ENCODE measurements at regions not wholly inside any gene's neighbourhood (a gene's known extent, or its start where the extent isn't known, plus 50 kb on each side); places are given as distances from the start of the nearest gene placed in this dataset.

DNA sequence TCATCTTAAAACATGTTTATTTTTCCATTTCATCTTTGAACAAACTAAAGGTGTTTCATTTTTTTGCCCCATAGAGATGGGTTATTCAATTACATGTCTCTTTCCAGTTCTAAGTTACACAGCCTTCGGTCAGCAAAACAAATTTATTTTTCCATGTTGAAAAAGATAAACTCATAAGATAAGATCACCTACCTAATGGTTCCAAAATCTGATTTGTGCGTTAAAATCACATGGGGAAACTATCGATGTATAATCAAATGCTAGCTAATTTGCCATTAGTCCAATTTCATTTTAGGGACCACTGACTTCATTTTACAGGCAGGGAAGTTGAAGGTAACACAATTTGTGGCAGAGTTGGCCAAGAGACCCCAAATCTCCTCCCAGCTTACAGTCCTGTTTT, 67.2 kb upstream of the ACSL1 start:
- Histone ChIP-seq H3K36me3 (ENCODE audit: control insufficient read depth in 2 of 2, insufficient read depth in 1 of 2, low read length in 2 of 2) (no peaks in the 10 kb centered on the region), H3K27ac (ENCODE audit: extremely low read depth, low read depth, low read length) (no peak overlapping the region), H3K4me3 (ENCODE audit: low read depth, low read length) (no peak overlapping the region), H3K4me1 (ENCODE audit: control insufficient read depth, insufficient read depth, low read length) (no peaks in the 10 kb centered on the region), H3K9me3 (ENCODE audit: control insufficient read depth, insufficient read depth, low read depth, low read length) (no peaks in the 10 kb centered on the region)
- ChIA-PET CTCF (no interaction called here), POLR2A (no interaction called here)
- TF ChIP-seq YY1 (tag by site-specific recombination; IDR thresholded peaks at IDR 0.05) (no peak), HOXC10 (CRISPR knock-in tag; IDR thresholded peaks at IDR 0.05) (no peak), BCL11B (tag by site-specific recombination; IDR thresholded peaks at IDR 0.05; ENCODE audit: low read depth) (no peak), ZNF211 (tag by site-specific recombination; IDR thresholded peaks at IDR 0.05; ENCODE audit: low read depth) (no peak), ZNF202 (tag by site-specific recombination; IDR thresholded peaks at IDR 0.05; ENCODE audit: borderline replicate concordance) (no peak), ZNF366 (tag by site-specific recombination; conservative IDR thresholded peaks at IDR 0.05) (no peak), ZNF354C (tag by site-specific recombination; IDR thresholded peaks at IDR 0.05; ENCODE audit: borderline replicate concordance, low read depth) (no peak), ZNF600 (tag by site-specific recombination; IDR thresholded peaks at IDR 0.05) (no peak), ZNF311 (tag by site-specific recombination; IDR thresholded peaks at IDR 0.05; ENCODE audit: borderline replicate concordance) (no peak), ZNF514 (tag by site-specific recombination; IDR thresholded peaks at IDR 0.05) (no peak)
- TF ChIP-seq, protein P1, sequence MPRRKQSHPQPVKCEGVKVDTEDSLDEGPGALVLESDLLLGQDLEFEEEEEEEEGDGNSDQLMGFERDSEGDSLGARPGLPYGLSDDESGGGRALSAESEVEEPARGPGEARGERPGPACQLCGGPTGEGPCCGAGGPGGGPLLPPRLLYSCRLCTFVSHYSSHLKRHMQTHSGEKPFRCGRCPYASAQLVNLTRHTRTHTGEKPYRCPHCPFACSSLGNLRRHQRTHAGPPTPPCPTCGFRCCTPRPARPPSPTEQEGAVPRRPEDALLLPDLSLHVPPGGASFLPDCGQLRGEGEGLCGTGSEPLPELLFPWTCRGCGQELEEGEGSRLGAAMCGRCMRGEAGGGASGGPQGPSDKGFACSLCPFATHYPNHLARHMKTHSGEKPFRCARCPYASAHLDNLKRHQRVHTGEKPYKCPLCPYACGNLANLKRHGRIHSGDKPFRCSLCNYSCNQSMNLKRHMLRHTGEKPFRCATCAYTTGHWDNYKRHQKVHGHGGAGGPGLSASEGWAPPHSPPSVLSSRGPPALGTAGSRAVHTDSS (tag by site-specific recombination; IDR thresholded peaks at IDR 0.05) = no peak
- TF ChIP-seq, protein P2, sequence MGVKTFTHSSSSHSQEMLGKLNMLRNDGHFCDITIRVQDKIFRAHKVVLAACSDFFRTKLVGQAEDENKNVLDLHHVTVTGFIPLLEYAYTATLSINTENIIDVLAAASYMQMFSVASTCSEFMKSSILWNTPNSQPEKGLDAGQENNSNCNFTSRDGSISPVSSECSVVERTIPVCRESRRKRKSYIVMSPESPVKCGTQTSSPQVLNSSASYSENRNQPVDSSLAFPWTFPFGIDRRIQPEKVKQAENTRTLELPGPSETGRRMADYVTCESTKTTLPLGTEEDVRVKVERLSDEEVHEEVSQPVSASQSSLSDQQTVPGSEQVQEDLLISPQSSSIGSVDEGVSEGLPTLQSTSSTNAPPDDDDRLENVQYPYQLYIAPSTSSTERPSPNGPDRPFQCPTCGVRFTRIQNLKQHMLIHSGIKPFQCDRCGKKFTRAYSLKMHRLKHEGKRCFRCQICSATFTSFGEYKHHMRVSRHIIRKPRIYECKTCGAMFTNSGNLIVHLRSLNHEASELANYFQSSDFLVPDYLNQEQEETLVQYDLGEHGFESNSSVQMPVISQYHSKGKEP (tag by site-specific recombination; IDR thresholded peaks at IDR 0.05) = no peak
- TF ChIP-seq, protein P3, sequence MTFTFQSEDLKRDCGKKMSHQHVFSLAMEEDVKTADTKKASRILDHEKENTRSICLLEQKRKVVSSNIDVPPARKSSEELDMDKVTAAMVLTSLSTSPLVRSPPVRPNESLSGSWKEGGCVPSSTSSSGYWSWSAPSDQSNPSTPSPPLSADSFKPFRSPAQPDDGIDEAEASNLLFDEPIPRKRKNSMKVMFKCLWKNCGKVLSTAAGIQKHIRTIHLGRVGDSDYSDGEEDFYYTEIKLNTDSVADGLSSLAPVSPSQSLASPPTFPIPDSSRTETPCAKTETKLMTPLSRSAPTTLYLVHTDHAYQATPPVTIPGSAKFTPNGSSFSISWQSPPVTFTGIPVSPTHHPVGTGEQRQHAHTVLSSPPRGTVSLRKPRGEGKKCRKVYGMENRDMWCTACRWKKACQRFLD (tag by site-specific recombination; IDR thresholded peaks at IDR 0.05) = no peak
- TF ChIP-seq, protein P4, sequence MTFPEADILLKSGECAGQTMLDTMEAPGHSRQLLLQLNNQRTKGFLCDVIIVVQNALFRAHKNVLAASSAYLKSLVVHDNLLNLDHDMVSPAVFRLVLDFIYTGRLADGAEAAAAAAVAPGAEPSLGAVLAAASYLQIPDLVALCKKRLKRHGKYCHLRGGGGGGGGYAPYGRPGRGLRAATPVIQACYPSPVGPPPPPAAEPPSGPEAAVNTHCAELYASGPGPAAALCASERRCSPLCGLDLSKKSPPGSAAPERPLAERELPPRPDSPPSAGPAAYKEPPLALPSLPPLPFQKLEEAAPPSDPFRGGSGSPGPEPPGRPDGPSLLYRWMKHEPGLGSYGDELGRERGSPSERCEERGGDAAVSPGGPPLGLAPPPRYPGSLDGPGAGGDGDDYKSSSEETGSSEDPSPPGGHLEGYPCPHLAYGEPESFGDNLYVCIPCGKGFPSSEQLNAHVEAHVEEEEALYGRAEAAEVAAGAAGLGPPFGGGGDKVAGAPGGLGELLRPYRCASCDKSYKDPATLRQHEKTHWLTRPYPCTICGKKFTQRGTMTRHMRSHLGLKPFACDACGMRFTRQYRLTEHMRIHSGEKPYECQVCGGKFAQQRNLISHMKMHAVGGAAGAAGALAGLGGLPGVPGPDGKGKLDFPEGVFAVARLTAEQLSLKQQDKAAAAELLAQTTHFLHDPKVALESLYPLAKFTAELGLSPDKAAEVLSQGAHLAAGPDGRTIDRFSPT (tag by site-specific recombination; IDR thresholded peaks at IDR 0.05) = no peak
- TF ChIP-seq, protein P5, sequence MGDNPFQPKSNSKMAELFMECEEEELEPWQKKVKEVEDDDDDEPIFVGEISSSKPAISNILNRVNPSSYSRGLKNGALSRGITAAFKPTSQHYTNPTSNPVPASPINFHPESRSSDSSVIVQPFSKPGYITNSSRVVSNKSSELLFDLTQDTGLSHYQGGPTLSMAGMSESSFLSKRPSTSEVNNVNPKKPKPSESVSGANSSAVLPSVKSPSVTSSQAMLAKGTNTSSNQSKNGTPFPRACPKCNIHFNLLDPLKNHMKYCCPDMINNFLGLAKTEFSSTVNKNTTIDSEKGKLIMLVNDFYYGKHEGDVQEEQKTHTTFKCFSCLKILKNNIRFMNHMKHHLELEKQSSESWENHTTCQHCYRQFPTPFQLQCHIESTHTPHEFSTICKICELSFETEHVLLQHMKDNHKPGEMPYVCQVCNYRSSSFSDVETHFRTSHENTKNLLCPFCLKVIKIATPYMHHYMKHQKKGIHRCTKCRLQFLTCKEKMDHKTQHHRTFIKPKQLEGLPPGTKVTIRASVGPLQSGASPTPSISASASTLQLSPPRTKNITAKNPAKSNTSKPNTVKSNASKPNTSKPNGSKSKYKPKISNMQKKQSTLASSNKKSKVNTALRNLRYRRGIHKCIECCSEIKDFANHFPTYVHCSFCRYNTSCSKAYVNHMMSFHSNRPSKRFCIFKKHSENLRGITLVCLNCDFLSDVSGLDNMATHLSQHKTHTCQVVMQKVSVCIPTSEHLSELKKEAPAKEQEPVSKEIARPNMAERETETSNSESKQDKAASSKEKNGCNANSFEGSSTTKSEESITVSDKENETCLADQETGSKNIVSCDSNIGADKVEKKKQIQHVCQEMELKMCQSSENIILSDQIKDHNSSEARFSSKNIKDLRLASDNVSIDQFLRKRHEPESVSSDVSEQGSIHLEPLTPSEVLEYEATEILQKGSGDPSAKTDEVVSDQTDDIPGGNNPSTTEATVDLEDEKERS (tag by site-specific recombination; IDR thresholded peaks at IDR 0.05) = no peak
- TF ChIP-seq, protein P6, sequence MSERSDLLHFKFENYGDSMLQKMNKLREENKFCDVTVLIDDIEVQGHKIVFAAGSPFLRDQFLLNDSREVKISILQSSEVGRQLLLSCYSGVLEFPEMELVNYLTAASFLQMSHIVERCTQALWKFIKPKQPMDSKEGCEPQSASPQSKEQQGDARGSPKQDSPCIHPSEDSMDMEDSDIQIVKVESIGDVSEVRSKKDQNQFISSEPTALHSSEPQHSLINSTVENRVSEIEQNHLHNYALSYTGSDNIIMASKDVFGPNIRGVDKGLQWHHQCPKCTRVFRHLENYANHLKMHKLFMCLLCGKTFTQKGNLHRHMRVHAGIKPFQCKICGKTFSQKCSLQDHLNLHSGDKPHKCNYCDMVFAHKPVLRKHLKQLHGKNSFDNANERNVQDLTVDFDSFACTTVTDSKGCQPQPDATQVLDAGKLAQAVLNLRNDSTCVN (tag by site-specific recombination; optimal IDR thresholded peaks at IDR 0.05) = no peak
- TF ChIP-seq, protein P7, sequence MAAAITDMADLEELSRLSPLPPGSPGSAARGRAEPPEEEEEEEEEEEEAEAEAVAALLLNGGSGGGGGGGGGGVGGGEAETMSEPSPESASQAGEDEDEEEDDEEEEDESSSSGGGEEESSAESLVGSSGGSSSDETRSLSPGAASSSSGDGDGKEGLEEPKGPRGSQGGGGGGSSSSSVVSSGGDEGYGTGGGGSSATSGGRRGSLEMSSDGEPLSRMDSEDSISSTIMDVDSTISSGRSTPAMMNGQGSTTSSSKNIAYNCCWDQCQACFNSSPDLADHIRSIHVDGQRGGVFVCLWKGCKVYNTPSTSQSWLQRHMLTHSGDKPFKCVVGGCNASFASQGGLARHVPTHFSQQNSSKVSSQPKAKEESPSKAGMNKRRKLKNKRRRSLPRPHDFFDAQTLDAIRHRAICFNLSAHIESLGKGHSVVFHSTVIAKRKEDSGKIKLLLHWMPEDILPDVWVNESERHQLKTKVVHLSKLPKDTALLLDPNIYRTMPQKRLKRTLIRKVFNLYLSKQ (tag by site-specific recombination; IDR thresholded peaks at IDR 0.05; ENCODE audit: borderline replicate concordance) = no peak
- TF ChIP-seq, protein P8, sequence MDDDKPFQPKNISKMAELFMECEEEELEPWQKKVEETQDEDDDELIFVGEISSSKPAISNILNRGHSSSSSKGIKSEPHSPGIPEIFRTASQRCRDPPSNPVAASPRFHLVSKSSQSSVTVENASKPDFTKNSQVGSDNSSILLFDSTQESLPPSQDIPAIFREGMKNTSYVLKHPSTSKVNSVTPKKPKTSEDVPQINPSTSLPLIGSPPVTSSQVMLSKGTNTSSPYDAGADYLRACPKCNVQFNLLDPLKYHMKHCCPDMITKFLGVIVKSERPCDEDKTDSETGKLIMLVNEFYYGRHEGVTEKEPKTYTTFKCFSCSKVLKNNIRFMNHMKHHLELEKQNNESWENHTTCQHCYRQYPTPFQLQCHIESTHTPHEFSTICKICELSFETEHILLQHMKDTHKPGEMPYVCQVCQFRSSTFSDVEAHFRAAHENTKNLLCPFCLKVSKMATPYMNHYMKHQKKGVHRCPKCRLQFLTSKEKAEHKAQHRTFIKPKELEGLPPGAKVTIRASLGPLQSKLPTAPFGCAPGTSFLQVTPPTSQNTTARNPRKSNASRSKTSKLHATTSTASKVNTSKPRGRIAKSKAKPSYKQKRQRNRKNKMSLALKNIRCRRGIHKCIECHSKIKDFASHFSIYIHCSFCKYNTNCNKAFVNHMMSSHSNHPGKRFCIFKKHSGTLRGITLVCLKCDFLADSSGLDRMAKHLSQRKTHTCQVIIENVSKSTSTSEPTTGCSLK (tag by site-specific recombination; IDR thresholded peaks at IDR 0.05) = no peak

Data from HEK293 (cell line).